ENCODE measurements at regions not wholly inside any gene's neighbourhood (a gene's known extent, or its start where the extent isn't known, plus 50 kb on each side); places are given as distances from the start of the nearest gene placed in this dataset.

GRCh38 chr16:50945171-50945570 is 203.3 kb downstream of the CYLD start:
- H3K4me3 ChIP-seq (ENCODE audit: low read depth, low read length), result no peak overlapping the region
- no peak for TF ChIP-seq CTCF (IDR thresholded peaks at IDR 0.05; ENCODE audit: borderline replicate concordance, insufficient read depth, low read depth, low read length)

GRCh38 chr16:50944436-50944835 is 202.6 kb downstream of the CYLD start:
- no peak for TF ChIP-seq CTCF (IDR thresholded peaks at IDR 0.05; ENCODE audit: borderline replicate concordance, insufficient read depth, low read depth, low read length)
- H3K4me3 ChIP-seq (ENCODE audit: low read depth, low read length), result no peak overlapping the region

- H3K4me3 ChIP-seq (ENCODE audit: low read depth, low read length), result no peak overlapping the region
- TF ChIP-seq CTCF (IDR thresholded peaks at IDR 0.05; ENCODE audit: borderline replicate concordance, insufficient read depth, low read depth, low read length), result no peak
Measured at GRCh38 chr16:50944033-50944432, 202.1 kb downstream of the CYLD start.

GRCh38 chr16:50942143-50942542 is 200.3 kb downstream of the CYLD start:
- TF ChIP-seq CTCF (IDR thresholded peaks at IDR 0.05; ENCODE audit: borderline replicate concordance, insufficient read depth, low read depth, low read length), result no peak
- H3K4me3 ChIP-seq (ENCODE audit: low read depth, low read length), result no peak overlapping the region

- no peak for TF ChIP-seq CTCF (IDR thresholded peaks at IDR 0.05; ENCODE audit: borderline replicate concordance, insufficient read depth, low read depth, low read length)
- H3K4me3 ChIP-seq (ENCODE audit: low read depth, low read length), result no peak overlapping the region
Measured at GRCh38 chr16:50941681-50942080, 199.8 kb downstream of the CYLD start.

- TF ChIP-seq CTCF (IDR thresholded peaks at IDR 0.05; ENCODE audit: borderline replicate concordance, insufficient read depth, low read depth, low read length), result no peak
- no peak overlapping the region for H3K4me3 ChIP-seq (ENCODE audit: low read depth, low read length)
Measured at GRCh38 chr16:50940275-50940854, 198.5 kb downstream of the CYLD start.

GRCh38 chr16:50939356-50939755 is 197.5 kb downstream of the CYLD start:
- TF ChIP-seq CTCF (IDR thresholded peaks at IDR 0.05; ENCODE audit: borderline replicate concordance, insufficient read depth, low read depth, low read length), result no peak
- H3K4me3 ChIP-seq (ENCODE audit: low read depth, low read length), result no peak overlapping the region
